HAP-1 (cell line): ENCODE measurements at regions not wholly inside any gene's neighbourhood (a gene's known extent, or its start where the extent isn't known, plus 50 kb on each side); places are given as distances from the start of the nearest gene placed in this dataset.

ENCODE experiments used
- DNase-seq, 2 experiments: peaks; one replicate each; pipeline ENCODE4 v3.0.0-alpha.2; 2016 to 2020; ENCODE audit warnings: low spot score in 2 of 2
- H3K27me3 ChIP-seq: fragments of 250-450 bp; sonication (Bioruptor Pico); 2 replicates; pipeline ENCODE4 v1.5.1; 2020; ENCODE audit warnings: low read depth, mild to moderate bottlenecking, moderate library complexity
- H3K36me3 ChIP-seq: fragments of 250-450 bp; sonication (Bioruptor Pico); replicated peaks from 2 replicates; pipeline ENCODE4 v1.5.1; 2020; ENCODE audit warnings: mild to moderate bottlenecking
- H3K4me1 ChIP-seq: fragments of 250-450 bp; sonication (Bioruptor Pico); 2 replicates; pipeline ENCODE4 v1.5.1; 2020; ENCODE audit warnings: mild to moderate bottlenecking
- H3K4me3 ChIP-seq: fragments of 250-450 bp; sonication (Bioruptor Pico); 2 replicates; pipeline ENCODE4 v1.5.1; 2020; ENCODE audit warnings: mild to moderate bottlenecking, moderate library complexity
- H3K9me3 ChIP-seq: fragments of 250-450 bp; sonication (Bioruptor Pico); 2 replicates; pipeline ENCODE4 v1.5.1; 2020; ENCODE audit warnings: mild to moderate bottlenecking, moderate library complexity
- in situ Hi-C: fragments of 300-500 bp; cut with MboI; formaldehyde crosslinking; loops from 3 replicates; pipeline ENCODE4 v1.14.3; 2020; ENCODE audit warnings: low sequenced_read_pairs, inconsistent platforms, mixed read lengths

GRCh38 chr10:128996092-128996491 lies 470.9 kb upstream of the MGMT start:
- no peaks in the 10 kb centered on the region for H3K27me3 ChIP-seq
- H3K36me3 ChIP-seq, result no peaks in the 10 kb centered on the region
- no peaks in the 10 kb centered on the region for H3K4me1 ChIP-seq
- in situ Hi-C loops, result no loop called here
- no peak for DNase-seq
- no peak overlapping the region for H3K4me3 ChIP-seq
- no peaks in the 10 kb centered on the region for H3K9me3 ChIP-seq

- no peaks in the 10 kb centered on the region for H3K36me3 ChIP-seq
- no peaks in the 10 kb centered on the region for H3K27me3 ChIP-seq
- H3K4me1 ChIP-seq, result no peaks in the 10 kb centered on the region
- in situ Hi-C loops, result no loop called here
- no peaks in the 10 kb centered on the region for H3K9me3 ChIP-seq
- DNase-seq, result no peak
- H3K4me3 ChIP-seq, result no peak overlapping the region
Observed at GRCh38 chr10:128998101-128998805, 468.8 kb upstream of the MGMT start.

GRCh38 chr10:129004398-129004797 lies 462.6 kb upstream of the MGMT start:
- no peak overlapping the region for H3K4me3 ChIP-seq
- no peak for DNase-seq
- no peaks in the 10 kb centered on the region for H3K27me3 ChIP-seq
- H3K4me1 ChIP-seq, result no peaks in the 10 kb centered on the region
- in situ Hi-C loops, result no loop called here
- no peaks in the 10 kb centered on the region for H3K36me3 ChIP-seq
- 0 out of 2 replicates have a peak, but pooled peaks cover under 1% of the 10 kb centered on the region for H3K9me3 ChIP-seq

- Histone ChIP-seq H3K27me3 (no peaks in the 10 kb centered on the region), H3K4me1 (no peaks in the 10 kb centered on the region), H3K9me3 (0 out of 2 replicates have a peak, but pooled peaks cover 3% of the 10 kb centered on the region), H3K4me3 (no peak overlapping the region), H3K36me3 (no peaks in the 10 kb centered on the region)
- no peak for DNase-seq
- in situ Hi-C loops, result no loop called here
Observed at GRCh38 chr10:129005080-129005479, 462.0 kb upstream of the MGMT start.

- no peaks in the 10 kb centered on the region for H3K36me3 ChIP-seq
- DNase-seq, result no peak
- in situ Hi-C loops, result no loop called here
- H3K27me3 ChIP-seq, result no peaks in the 10 kb centered on the region
- no peak overlapping the region for H3K4me3 ChIP-seq
- H3K4me1 ChIP-seq, result no peaks in the 10 kb centered on the region
- 0 out of 2 replicates have a peak, but pooled peaks cover 3% of the 10 kb centered on the region for H3K9me3 ChIP-seq
Observed at GRCh38 chr10:129005804-129006203, 461.2 kb upstream of the MGMT start.

GRCh38 chr10:129018511-129018910 lies 448.5 kb upstream of the MGMT start:
- Histone ChIP-seq H3K9me3 (no peaks in the 10 kb centered on the region), H3K4me1 (no peaks in the 10 kb centered on the region), H3K27me3 (no peaks in the 10 kb centered on the region), H3K36me3 (no peaks in the 10 kb centered on the region), H3K4me3 (no peak overlapping the region)
- no peak for DNase-seq
- in situ Hi-C loops, result no loop called here

- H3K4me1 ChIP-seq, result no peaks in the 10 kb centered on the region
- in situ Hi-C loops, result no loop called here
- H3K9me3 ChIP-seq, result no peaks in the 10 kb centered on the region
- H3K4me3 ChIP-seq, result no peak overlapping the region
- H3K36me3 ChIP-seq, result no peaks in the 10 kb centered on the region
- no peaks in the 10 kb centered on the region for H3K27me3 ChIP-seq
- no peak for DNase-seq
Observed at GRCh38 chr10:129020651-129021330, 446.2 kb upstream of the MGMT start.

GRCh38 chr10:129021594-129022304 lies 445.3 kb upstream of the MGMT start:
- no peak for DNase-seq
- Histone ChIP-seq H3K9me3 (no peaks in the 10 kb centered on the region), H3K27me3 (no peaks in the 10 kb centered on the region), H3K4me1 (no peaks in the 10 kb centered on the region), H3K4me3 (no peak overlapping the region), H3K36me3 (no peaks in the 10 kb centered on the region)
- in situ Hi-C loops, result no loop called here

GRCh38 chr10:129023082-129023481 lies 444.0 kb upstream of the MGMT start:
- DNase-seq, result no peak
- in situ Hi-C loops, result no loop called here
- Histone ChIP-seq H3K36me3 (no peaks in the 10 kb centered on the region), H3K27me3 (no peaks in the 10 kb centered on the region), H3K4me3 (no peak overlapping the region), H3K4me1 (no peaks in the 10 kb centered on the region), H3K9me3 (no peaks in the 10 kb centered on the region)

- Histone ChIP-seq H3K4me3 (no peak overlapping the region), H3K9me3 (no peaks in the 10 kb centered on the region), H3K4me1 (no peaks in the 10 kb centered on the region), H3K27me3 (no peaks in the 10 kb centered on the region), H3K36me3 (no peaks in the 10 kb centered on the region)
- DNase-seq, result no peak
- in situ Hi-C loops, result no loop called here
Observed at GRCh38 chr10:129024046-129024445, 443.0 kb upstream of the MGMT start.

- no peaks in the 10 kb centered on the region for H3K36me3 ChIP-seq
- DNase-seq, result no peak
- H3K27me3 ChIP-seq, result 0 out of 2 replicates have a peak, but pooled peaks cover under 1% of the 10 kb centered on the region
- no peak overlapping the region for H3K4me3 ChIP-seq
- in situ Hi-C loops, result no loop called here
- H3K4me1 ChIP-seq, result no peaks in the 10 kb centered on the region
- H3K9me3 ChIP-seq, result no peaks in the 10 kb centered on the region
Observed at GRCh38 chr10:129025787-129026186, 441.3 kb upstream of the MGMT start.

GRCh38 chr10:129027906-129028305 lies 439.1 kb upstream of the MGMT start:
- no peak overlapping the region for H3K4me3 ChIP-seq
- H3K36me3 ChIP-seq, result no peaks in the 10 kb centered on the region
- no peaks in the 10 kb centered on the region for H3K4me1 ChIP-seq
- in situ Hi-C loops, result no loop called here
- no peaks in the 10 kb centered on the region for H3K9me3 ChIP-seq
- DNase-seq, result no peak
- peaks cover 8% of the 10 kb centered on the region; the same call in 1 of the 2 replicates for H3K27me3 ChIP-seq

GRCh38 chr10:129028451-129028850 lies 438.6 kb upstream of the MGMT start:
- Histone ChIP-seq H3K4me1 (no peaks in the 10 kb centered on the region), H3K36me3 (no peaks in the 10 kb centered on the region), H3K27me3 (peaks cover 13% of the 10 kb centered on the region), H3K4me3 (no peak overlapping the region), H3K9me3 (no peaks in the 10 kb centered on the region)
- no peak for DNase-seq
- in situ Hi-C loops, result no loop called here

- Histone ChIP-seq H3K4me1 (no peaks in the 10 kb centered on the region), H3K27me3 (peaks cover 19% of the 10 kb centered on the region), H3K36me3 (no peaks in the 10 kb centered on the region), H3K4me3 (no peak overlapping the region), H3K9me3 (no peaks in the 10 kb centered on the region)
- in situ Hi-C loops, result no loop called here
- DNase-seq, result no peak
Observed at GRCh38 chr10:129029051-129029450, 438.0 kb upstream of the MGMT start.
